Keratinocyte (primary cell): ENCODE measurements at regions not wholly inside any gene's neighbourhood (a gene's known extent, or its start where the extent isn't known, plus 50 kb on each side); places are given as distances from the start of the nearest gene placed in this dataset.
A peak's percentile ranks its signal among the peaks of the same experiment; 100 is the strongest.

Source experiments
- DNase-seq: peaks from one replicate; pipeline ENCODE4 v3.0.0-alpha.2; 2011; ENCODE audit warnings: low read depth, missing footprints, low spot score
- FAIRE-seq: peaks from 2 replicates; lab custom pipeline; 2011; peaks lifted over from hg19 to GRCh38; lab: Jason Lieb, UNC
- H2AFZ ChIP-seq: 2 replicates; pipeline ENCODE4 v1.6.0; 2012; ENCODE audit warnings: low read length, control low read depth, inconsistent platforms; ENCODE audit not compliant: control insufficient read depth
- H3K27ac ChIP-seq: 2 replicates; pipeline ENCODE4 v1.5.1; 2011; ENCODE audit warnings: low read length; ENCODE audit not compliant: control insufficient read depth, insufficient read depth
- H3K27me3 ChIP-seq: 3 replicates; pipeline ENCODE4 v1.6.0; 2011; ENCODE audit warnings: low read length; ENCODE audit not compliant: control insufficient read depth, insufficient read depth; ENCODE audit errors: extremely low read depth
- H3K36me3 ChIP-seq, 2 experiments: 2 replicates in 1 of 2; 3 replicates in 1 of 2; pipeline ENCODE4 v1.5.1; 2011; ENCODE audit warnings: low read length in 2 of 2, mild to moderate bottlenecking in 1 of 2; ENCODE audit not compliant: control insufficient read depth in 2 of 2, insufficient read depth in 2 of 2; ENCODE audit errors: extremely low read depth in 1 of 2
- H3K4me1 ChIP-seq: 3 replicates; pipeline ENCODE4 v1.5.1; 2011; ENCODE audit warnings: low read length; ENCODE audit not compliant: control insufficient read depth, insufficient read depth; ENCODE audit errors: extremely low read depth
- H3K4me2 ChIP-seq: 3 replicates; pipeline ENCODE4 v1.6.0; 2011; ENCODE audit warnings: low read depth, low read length; ENCODE audit not compliant: control insufficient read depth, insufficient read depth; ENCODE audit errors: extremely low read depth
- H3K4me3 ChIP-seq, 3 experiments: fragments of 200-600 bp in 1 of 3; sonication (generic) in 1 of 3; 2 replicates in 2 of 3; 3 replicates in 1 of 3; pipeline ENCODE4 v1.5.1; 2011 to 2016; ENCODE audit warnings: low read length in 3 of 3, mild to moderate bottlenecking in 3 of 3, control low read depth in 2 of 3, inconsistent platforms in 1 of 3, low read depth in 1 of 3, mixed read lengths in 1 of 3, mixed run types in 1 of 3, moderate library complexity in 1 of 3; ENCODE audit not compliant: control insufficient read depth in 2 of 3, insufficient read depth in 2 of 3; ENCODE audit errors: extremely low read depth in 1 of 3
- H3K79me2 ChIP-seq: 2 replicates; pipeline ENCODE4 v1.6.0; 2012; ENCODE audit warnings: low read length; ENCODE audit not compliant: control insufficient read depth, insufficient read depth
- H3K9ac ChIP-seq: 3 replicates; pipeline ENCODE4 v1.6.0; 2011; ENCODE audit warnings: low read length; ENCODE audit not compliant: control insufficient read depth, insufficient read depth; ENCODE audit errors: extremely low read depth
- H3K9me1 ChIP-seq: 3 replicates; pipeline ENCODE4 v1.6.0; 2011; ENCODE audit warnings: low read length; ENCODE audit not compliant: control insufficient read depth, insufficient read depth; ENCODE audit errors: extremely low read depth
- H3K9me3 ChIP-seq: 2 replicates; pipeline ENCODE4 v1.5.1; 2012; ENCODE audit warnings: low read depth, low read length; ENCODE audit not compliant: control insufficient read depth
- H4K20me1 ChIP-seq: 3 replicates; pipeline ENCODE4 v1.6.0; 2011; ENCODE audit warnings: low read length; ENCODE audit not compliant: control insufficient read depth, insufficient read depth; ENCODE audit errors: extremely low read depth
- EZH2 ChIP-seq: IDR thresholded peaks from one replicate; pipeline ENCODE4 v1.6.1; 2012; ENCODE audit warnings: inconsistent platforms, mild to moderate bottlenecking, low read length, moderate library complexity
- dilution Hi-C: fragments of 300-500 bp; cut with MboI; formaldehyde crosslinking; loops from one replicate; pipeline ENCODE4 v1.7.0; 2020; ENCODE audit warnings: low sequenced_read_pairs; ENCODE audit not compliant: extremely low pct_ligation_motif_present
- TF ChIP-seq, protein P1 (sequence below), 3 experiments: IDR thresholded peaks in 1 of 3; conservative IDR thresholded peaks in 1 of 3; optimal IDR thresholded peaks in 1 of 3; 2 replicates in 2 of 3; 3 replicates in 1 of 3; pipeline versions ENCODE3 to v1.5.1; 2011; ENCODE audit warnings: low read length in 3 of 3, mild to moderate bottlenecking in 3 of 3, moderate library complexity in 2 of 3, control low read depth in 1 of 3, inconsistent platforms in 1 of 3; ENCODE audit not compliant: insufficient read depth in 2 of 3; ENCODE audit errors: extremely low read depth in 1 of 3

DNA sequence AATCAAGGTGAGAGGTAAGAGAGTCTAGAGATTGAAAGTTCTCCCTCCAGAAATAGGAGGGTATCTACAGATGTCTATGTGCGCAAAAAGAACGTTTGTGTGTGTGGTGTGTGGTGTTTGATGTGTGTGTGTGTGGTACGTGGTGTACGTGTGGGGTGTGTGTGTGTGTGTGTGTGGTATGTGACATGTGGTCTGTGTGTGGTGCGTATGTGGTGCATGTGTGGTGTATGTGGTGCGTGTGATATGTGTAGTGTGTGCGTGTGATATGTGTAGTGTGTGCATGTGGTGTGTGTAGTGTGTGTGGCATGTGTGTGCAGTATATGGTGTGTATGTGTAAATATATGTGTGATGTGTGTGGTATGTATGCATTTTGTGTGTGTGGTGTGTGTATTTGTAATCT lies 73.0 kb upstream of the LRRC4C start:
- H4K20me1 ChIP-seq, result no peaks in the 10 kb centered on the region

DNA sequence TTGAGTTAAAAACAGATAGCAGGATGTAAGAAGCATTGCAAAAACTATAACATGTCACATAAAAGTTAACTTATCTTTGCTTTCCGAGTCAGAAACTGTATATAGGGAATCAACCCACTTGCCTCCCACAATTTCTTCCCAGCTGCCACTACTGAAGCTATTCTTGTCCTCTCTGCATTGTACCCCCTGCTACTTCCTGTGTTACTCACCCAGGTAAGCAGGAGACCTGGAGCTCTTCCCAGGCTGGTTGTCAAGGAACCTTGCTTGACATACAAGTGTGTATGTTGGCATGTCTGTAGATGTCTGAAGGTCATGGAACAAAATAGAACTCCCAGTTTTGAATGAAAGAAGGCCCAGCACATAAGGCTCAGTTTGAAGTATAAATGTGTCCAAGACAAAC lies 74.3 kb upstream of the LRRC4C start:
- DNase-seq (no peak), FAIRE-seq (peak; percentile 79)
- Histone ChIP-seq H3K9me3 (no peaks in the 10 kb centered on the region), H4K20me1 (no peaks in the 10 kb centered on the region), H3K27ac (peak overlapping the region; percentile 15), H3K4me1 (peaks cover 25% of the 10 kb centered on the region), H3K4me3 (no peak overlapping the region), H3K9ac (no peak overlapping the region), H3K36me3 (no peaks in the 10 kb centered on the region), H2AFZ (no peak overlapping the region), H3K4me2 (no peak overlapping the region), H3K79me2 (no peaks in the 10 kb centered on the region), H3K9me1 (no peaks in the 10 kb centered on the region), H3K27me3 (no peaks in the 10 kb centered on the region)
- dilution Hi-C loops, result no loop called here
- TF ChIP-seq, protein P1, sequence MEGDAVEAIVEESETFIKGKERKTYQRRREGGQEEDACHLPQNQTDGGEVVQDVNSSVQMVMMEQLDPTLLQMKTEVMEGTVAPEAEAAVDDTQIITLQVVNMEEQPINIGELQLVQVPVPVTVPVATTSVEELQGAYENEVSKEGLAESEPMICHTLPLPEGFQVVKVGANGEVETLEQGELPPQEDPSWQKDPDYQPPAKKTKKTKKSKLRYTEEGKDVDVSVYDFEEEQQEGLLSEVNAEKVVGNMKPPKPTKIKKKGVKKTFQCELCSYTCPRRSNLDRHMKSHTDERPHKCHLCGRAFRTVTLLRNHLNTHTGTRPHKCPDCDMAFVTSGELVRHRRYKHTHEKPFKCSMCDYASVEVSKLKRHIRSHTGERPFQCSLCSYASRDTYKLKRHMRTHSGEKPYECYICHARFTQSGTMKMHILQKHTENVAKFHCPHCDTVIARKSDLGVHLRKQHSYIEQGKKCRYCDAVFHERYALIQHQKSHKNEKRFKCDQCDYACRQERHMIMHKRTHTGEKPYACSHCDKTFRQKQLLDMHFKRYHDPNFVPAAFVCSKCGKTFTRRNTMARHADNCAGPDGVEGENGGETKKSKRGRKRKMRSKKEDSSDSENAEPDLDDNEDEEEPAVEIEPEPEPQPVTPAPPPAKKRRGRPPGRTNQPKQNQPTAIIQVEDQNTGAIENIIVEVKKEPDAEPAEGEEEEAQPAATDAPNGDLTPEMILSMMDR (optimal IDR thresholded peaks at IDR 0.05 in 1 of 3, IDR thresholded peaks at IDR 0.05 in 1 of 3, conservative IDR thresholded peaks at IDR 0.05 in 1 of 3; ENCODE audit: extremely low read depth in 1 of 3, insufficient read depth in 2 of 3, low read length in 3 of 3), result no peak
- TF ChIP-seq EZH2, result no peak

More for the DNA sequence above, 73.0 kb upstream of the LRRC4C start:
- Histone ChIP-seq H3K9me1 (no peaks in the 10 kb centered on the region), H3K4me3 (no peak overlapping the region), H3K9me3 (no peaks in the 10 kb centered on the region), H3K9ac (no peak overlapping the region), H3K4me1 (peaks cover 25% of the 10 kb centered on the region), H3K79me2 (no peaks in the 10 kb centered on the region), H3K4me2 (no peak overlapping the region), H3K36me3 (no peaks in the 10 kb centered on the region), H3K27ac (no peak overlapping the region), H2AFZ (no peak overlapping the region), H3K27me3 (no peaks in the 10 kb centered on the region)
- TF ChIP-seq, protein P1 (optimal IDR thresholded peaks at IDR 0.05 in 1 of 3, IDR thresholded peaks at IDR 0.05 in 1 of 3, conservative IDR thresholded peaks at IDR 0.05 in 1 of 3; ENCODE audit: extremely low read depth in 1 of 3, insufficient read depth in 2 of 3, low read length in 3 of 3), result no peak
- TF ChIP-seq EZH2, result no peak
- FAIRE-seq, result no peak
- dilution Hi-C loops, result no loop called here
- no peak for DNase-seq
